Tibial nerve (tissue), 4 donors: ENCODE measurements at regions not wholly inside any gene's neighbourhood (a gene's known extent, or its start where the extent isn't known, plus 50 kb on each side); places are given as distances from the start of the nearest gene placed in this dataset.

Source experiments
- DNase-seq, 2 donors: peaks; one replicate each; pipeline ENCODE4 v3.0.0-alpha.2; 2019; ENCODE audit warnings: low spot score in 2 of 2
- H3K27ac ChIP-seq, 4 donors: fragments of 200-600 bp; sonication (generic) in 3 of 4; one replicate each; pipeline ENCODE4 v1.5.1; 2017 to 2019; ENCODE audit warnings: mild to moderate bottlenecking in 1 of 4
- H3K27me3 ChIP-seq, 2 donors: fragments of 200-600 bp; sonication (generic) in 1 of 2; one replicate each; pipeline versions ENCODE4 v1.5.1 to v1.6.0; 2017 to 2019
- H3K36me3 ChIP-seq, 3 donors: fragments of 200-600 bp; sonication (generic); one replicate each; pipeline ENCODE4 v1.5.1; 2018 to 2019
- H3K4me1 ChIP-seq, 4 donors: fragments of 200-600 bp; sonication (generic) in 3 of 4; one replicate each; pipeline ENCODE4 v1.5.1; 2017 to 2019
- H3K4me3 ChIP-seq, 4 donors: fragments of 200-600 bp; sonication (generic) in 3 of 4; one replicate each; pipeline ENCODE4 v1.5.1; 2017 to 2019; ENCODE audit warnings: mild to moderate bottlenecking in 1 of 4, moderate library complexity in 1 of 4
- H3K9me3 ChIP-seq, 4 donors: fragments of 200-600 bp; sonication (generic) in 3 of 4; one replicate each; pipeline ENCODE4 v1.5.1; 2017 to 2019
- EP300 ChIP-seq, 2 donors: sonication (generic); formaldehyde crosslinking; IDR thresholded peaks; one replicate each; pipeline ENCODE4 v1.6.1; 2017; ENCODE audit warnings: antibody characterized with exemption in 2 of 2, mild to moderate bottlenecking in 1 of 2
- POLR2A ChIP-seq, 2 donors: fragments of 450-650 bp; IDR thresholded peaks; one replicate each; pipeline ENCODE4 v1.6.1; 2017; ENCODE audit warnings: antibody characterized with exemption in 2 of 2, mild to moderate bottlenecking in 2 of 2, moderate library complexity in 2 of 2
- WGBS, 2 donors: methylation state at CpG; one replicate each; pipeline ENCODE4 v1.1.5; 2018; 5-methylcytosine and 5-hydroxymethylcytosine counted together
- TF ChIP-seq, protein P1 (sequence below), 5 experiments: fragments of 200-600 bp in 3 of 5; fragments of 450-650 bp in 2 of 5; sonication (generic) in 3 of 5; IDR thresholded peaks; one replicate each; pipeline ENCODE4 v1.5.1; 2016 to 2019; ENCODE audit warnings: antibody characterized with exemption in 5 of 5, mild to moderate bottlenecking in 3 of 5, moderate library complexity in 2 of 5

DNA sequence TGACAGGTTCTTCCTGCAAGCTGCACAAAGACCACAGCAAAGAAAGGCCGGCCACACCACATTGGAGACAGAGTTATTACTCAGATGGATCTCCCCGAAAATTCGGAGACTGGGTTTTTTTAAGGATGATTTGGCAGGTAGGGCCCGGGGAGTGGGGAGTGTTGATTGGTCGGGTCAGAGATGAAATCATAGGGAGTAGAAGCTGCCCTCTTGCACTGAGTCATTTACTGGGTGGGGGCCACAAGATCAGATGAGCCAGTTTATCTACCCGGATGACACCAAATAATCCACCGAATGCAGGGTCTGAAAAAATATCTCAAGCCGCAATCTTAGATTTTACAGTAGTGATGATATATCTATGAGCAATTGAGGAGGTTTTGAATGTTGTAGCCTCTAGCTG lies 401.8 kb upstream of the FAT3 start:
- Histone ChIP-seq H3K36me3 (no peaks in the 10 kb centered on the region), H3K4me1 (no peaks in the 10 kb centered on the region), H3K9me3 (no peaks in the 10 kb centered on the region), H3K4me3 (no peak overlapping the region), H3K27ac (no peak overlapping the region), H3K27me3 (no peaks in the 10 kb centered on the region)
- no peak for TF ChIP-seq POLR2A (IDR thresholded peaks at IDR 0.05)
- TF ChIP-seq, protein P1, sequence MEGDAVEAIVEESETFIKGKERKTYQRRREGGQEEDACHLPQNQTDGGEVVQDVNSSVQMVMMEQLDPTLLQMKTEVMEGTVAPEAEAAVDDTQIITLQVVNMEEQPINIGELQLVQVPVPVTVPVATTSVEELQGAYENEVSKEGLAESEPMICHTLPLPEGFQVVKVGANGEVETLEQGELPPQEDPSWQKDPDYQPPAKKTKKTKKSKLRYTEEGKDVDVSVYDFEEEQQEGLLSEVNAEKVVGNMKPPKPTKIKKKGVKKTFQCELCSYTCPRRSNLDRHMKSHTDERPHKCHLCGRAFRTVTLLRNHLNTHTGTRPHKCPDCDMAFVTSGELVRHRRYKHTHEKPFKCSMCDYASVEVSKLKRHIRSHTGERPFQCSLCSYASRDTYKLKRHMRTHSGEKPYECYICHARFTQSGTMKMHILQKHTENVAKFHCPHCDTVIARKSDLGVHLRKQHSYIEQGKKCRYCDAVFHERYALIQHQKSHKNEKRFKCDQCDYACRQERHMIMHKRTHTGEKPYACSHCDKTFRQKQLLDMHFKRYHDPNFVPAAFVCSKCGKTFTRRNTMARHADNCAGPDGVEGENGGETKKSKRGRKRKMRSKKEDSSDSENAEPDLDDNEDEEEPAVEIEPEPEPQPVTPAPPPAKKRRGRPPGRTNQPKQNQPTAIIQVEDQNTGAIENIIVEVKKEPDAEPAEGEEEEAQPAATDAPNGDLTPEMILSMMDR (IDR thresholded peaks at IDR 0.05) = no peak
- DNase-seq = no peak
- 95% methylated on average over 8 of the region's 8 CpGs for WGBS, 2 donors

DNA sequence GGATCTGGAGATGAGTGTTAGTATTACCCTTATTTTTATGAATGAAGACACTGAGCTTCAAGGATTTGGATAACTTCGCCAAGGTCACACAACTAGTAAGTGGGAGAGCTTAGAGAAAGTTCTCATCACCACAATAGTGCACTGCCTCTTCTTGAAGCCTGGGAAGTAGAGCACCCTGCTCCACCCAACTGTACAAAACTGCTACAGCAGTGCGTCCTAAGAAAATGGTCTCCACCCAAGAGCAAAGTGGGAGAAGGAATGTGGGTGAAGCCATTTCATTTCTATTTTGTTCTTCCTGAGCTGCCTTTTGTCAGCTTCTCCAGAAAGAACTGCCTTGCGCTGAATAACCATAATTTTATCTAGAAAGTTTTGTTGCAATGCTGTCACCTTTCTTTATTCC lies 403.9 kb upstream of the FAT3 start:
- no peak for DNase-seq
- H3K27me3 ChIP-seq = no peaks in the 10 kb centered on the region
- H3K9me3 ChIP-seq = no peaks in the 10 kb centered on the region
- no peak overlapping the region for H3K27ac ChIP-seq
- H3K4me3 ChIP-seq = no peak overlapping the region
- TF ChIP-seq EP300 (IDR thresholded peaks at IDR 0.05) (no peak), POLR2A (IDR thresholded peaks at IDR 0.05) (no peak)
- TF ChIP-seq, protein P1 (IDR thresholded peaks at IDR 0.05) = no peak
- no peaks in the 10 kb centered on the region for H3K4me1 ChIP-seq
- H3K36me3 ChIP-seq = no peaks in the 10 kb centered on the region
- WGBS, 2 donors = 87 to 91% methylated on average over 3 of the region's 3 CpGs

DNA sequence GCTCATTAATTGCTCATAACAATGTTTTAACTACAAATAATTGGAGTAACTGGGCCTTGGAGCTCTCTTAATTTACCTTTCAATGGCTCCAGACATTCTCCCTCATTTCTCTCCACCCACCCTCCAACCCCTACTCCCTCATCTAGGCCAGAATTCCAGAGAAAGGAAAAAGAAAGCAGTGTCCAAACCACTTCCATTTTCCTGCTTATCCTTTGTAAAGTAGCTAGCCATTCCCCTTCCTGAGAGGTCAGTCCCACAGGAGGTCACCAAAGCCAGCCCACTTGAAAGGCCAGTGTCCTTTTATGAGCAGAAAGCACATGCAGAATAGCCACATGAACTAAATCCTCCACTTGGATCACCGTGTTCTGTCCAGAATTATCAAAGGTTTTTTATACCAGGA lies 404.8 kb upstream of the FAT3 start:
- no peaks in the 10 kb centered on the region for H3K4me1 ChIP-seq
- H3K9me3 ChIP-seq = no peaks in the 10 kb centered on the region
- no peaks in the 10 kb centered on the region for H3K27me3 ChIP-seq
- WGBS, 2 donors = 57 to 65% methylated on average over 1 of the region's 1 CpG
- TF ChIP-seq EP300 (IDR thresholded peaks at IDR 0.05) (no peak), POLR2A (IDR thresholded peaks at IDR 0.05) (no peak)
- TF ChIP-seq, protein P1 (IDR thresholded peaks at IDR 0.05) = no peak
- no peak overlapping the region for H3K4me3 ChIP-seq
- no peaks in the 10 kb centered on the region for H3K36me3 ChIP-seq
- no peak overlapping the region for H3K27ac ChIP-seq
- no peak for DNase-seq

DNA sequence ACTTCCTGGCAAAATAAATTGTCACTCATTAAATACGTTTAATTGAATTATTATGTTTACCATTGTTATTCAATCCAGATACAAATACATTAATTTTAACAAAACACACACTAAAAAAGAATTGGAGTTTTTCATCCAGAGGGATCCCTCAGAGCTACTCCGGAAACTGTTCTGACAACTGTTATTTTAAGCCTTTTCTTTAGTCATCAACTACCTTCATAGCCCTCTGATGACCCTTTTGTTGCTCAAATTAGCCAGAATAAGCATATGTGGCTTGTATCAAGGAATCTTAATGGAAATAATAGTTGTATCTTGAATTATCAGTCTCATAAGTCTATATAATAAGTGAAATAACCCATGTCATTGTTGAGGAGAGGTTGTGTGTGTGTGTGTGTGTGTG lies 405.4 kb upstream of the FAT3 start:
- TF ChIP-seq, protein P1 (IDR thresholded peaks at IDR 0.05) = no peak
- no peak for TF ChIP-seq EP300 (IDR thresholded peaks at IDR 0.05)
- TF ChIP-seq POLR2A (IDR thresholded peaks at IDR 0.05) = no peak
- H3K9me3 ChIP-seq = no peaks in the 10 kb centered on the region
- no peak overlapping the region for H3K4me3 ChIP-seq
- no peaks in the 10 kb centered on the region for H3K27me3 ChIP-seq
- H3K4me1 ChIP-seq = no peaks in the 10 kb centered on the region
- no peak overlapping the region for H3K27ac ChIP-seq
- 77 to 78% methylated on average over 2 of the region's 2 CpGs for WGBS, 2 donors
- no peaks in the 10 kb centered on the region for H3K36me3 ChIP-seq
- DNase-seq = no peak

DNA sequence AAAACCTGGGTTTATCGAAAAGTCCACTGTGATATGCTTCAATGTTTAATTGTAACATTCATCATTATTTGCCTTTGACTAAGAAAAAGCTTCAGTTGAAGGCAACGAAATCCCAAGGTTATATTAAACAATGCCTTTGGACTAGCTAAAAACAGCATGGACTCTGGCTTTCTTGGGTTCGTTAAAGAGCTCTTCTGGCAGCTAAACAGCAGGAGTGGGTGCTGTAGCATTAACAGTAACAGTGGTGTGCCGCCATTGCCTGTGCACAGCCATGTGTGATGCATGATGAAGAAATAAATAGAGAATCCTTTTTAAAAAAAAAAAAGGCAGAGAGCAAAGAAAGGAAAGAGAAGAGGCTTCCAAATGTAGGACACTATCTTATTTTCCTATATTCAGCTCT lies 406.6 kb upstream of the FAT3 start:
- H3K36me3 ChIP-seq = no peaks in the 10 kb centered on the region
- DNase-seq = no peak
- TF ChIP-seq, protein P1 (IDR thresholded peaks at IDR 0.05) = no peak
- no peak for TF ChIP-seq EP300 (IDR thresholded peaks at IDR 0.05)
- H3K27ac ChIP-seq = no peak overlapping the region
- no peak overlapping the region for H3K4me3 ChIP-seq
- 83 to 93% methylated on average over 4 of the region's 4 CpGs for WGBS, 2 donors
- H3K27me3 ChIP-seq = no peaks in the 10 kb centered on the region
- no peaks in the 10 kb centered on the region for H3K4me1 ChIP-seq
- H3K9me3 ChIP-seq = no peaks in the 10 kb centered on the region
